HG02852 (cell line): ENCODE measurements at regions not wholly inside any gene's neighbourhood (a gene's known extent, or its start where the extent isn't known, plus 50 kb on each side); places are given as distances from the start of the nearest gene placed in this dataset.
"Not testable (repeated sequence)": the region's sequence is repeated elsewhere in the genome, so short reads cannot be mapped to it uniquely, and the experiment has no call there.

Experiments
- ATAC-seq: cut with Tn5 transposase; IDR thresholded peaks from one replicate; pipeline ENCODE4 v1.9.1; 2021; ENCODE audit warnings: mild to moderate bottlenecking, moderate library complexity; ENCODE audit not compliant: unreplicated experiment

- ATAC-seq: no peak
Measured at GRCh38 chr4:59689149-59689548, 1511.0 kb upstream of the ADGRL3 start.

- no peak for ATAC-seq
Measured at GRCh38 chr4:59695355-59696053, 1504.6 kb upstream of the ADGRL3 start.

GRCh38 chr4:59698041-59698440 lies 1502.1 kb upstream of the ADGRL3 start:
- ATAC-seq: no peak

- no peak for ATAC-seq
Measured at GRCh38 chr4:59700651-59701050, 1499.5 kb upstream of the ADGRL3 start.

- ATAC-seq: no peak
Measured at GRCh38 chr4:59704616-59705015, 1495.5 kb upstream of the ADGRL3 start.

- no peak for ATAC-seq
Measured at GRCh38 chr4:59712470-59712869, 1487.7 kb upstream of the ADGRL3 start.

GRCh38 chr4:59724286-59724685 lies 1475.8 kb upstream of the ADGRL3 start:
- ATAC-seq: not testable (repeated sequence)

- no peak for ATAC-seq
Measured at GRCh38 chr4:59727745-59728144, 1472.4 kb upstream of the ADGRL3 start.

GRCh38 chr4:59728496-59728895 lies 1471.6 kb upstream of the ADGRL3 start:
- no peak for ATAC-seq

GRCh38 chr4:59729321-59729720 lies 1470.8 kb upstream of the ADGRL3 start:
- no peak for ATAC-seq

- ATAC-seq: no peak
Measured at GRCh38 chr4:59748433-59748832, 1451.7 kb upstream of the ADGRL3 start.

- ATAC-seq: no peak
Measured at GRCh38 chr4:59759082-59759825, 1440.9 kb upstream of the ADGRL3 start.

GRCh38 chr4:59762344-59762743 lies 1437.8 kb upstream of the ADGRL3 start:
- no peak for ATAC-seq

GRCh38 chr4:59770601-59771264 lies 1429.4 kb upstream of the ADGRL3 start:
- no peak for ATAC-seq

- ATAC-seq: no peak
Measured at GRCh38 chr4:59772641-59773139, 1427.4 kb upstream of the ADGRL3 start.

GRCh38 chr4:59780271-59780670 lies 1419.9 kb upstream of the ADGRL3 start:
- ATAC-seq: not testable (repeated sequence)

- no peak for ATAC-seq
Measured at GRCh38 chr4:59805176-59805575, 1395.0 kb upstream of the ADGRL3 start.

- ATAC-seq: no peak
Measured at GRCh38 chr4:59814402-59815010, 1385.6 kb upstream of the ADGRL3 start.

GRCh38 chr4:59818656-59819055 lies 1381.5 kb upstream of the ADGRL3 start:
- peak; percentile 86 for ATAC-seq

- ATAC-seq: no peak
Measured at GRCh38 chr4:59823311-59823710, 1376.8 kb upstream of the ADGRL3 start.

GRCh38 chr4:59825104-59825503 lies 1375.0 kb upstream of the ADGRL3 start:
- ATAC-seq: no peak
